GM21737 (cell line): ENCODE measurements at regions not wholly inside any gene's neighbourhood (a gene's known extent, or its start where the extent isn't known, plus 50 kb on each side); places are given as distances from the start of the nearest gene placed in this dataset.

Experiments
- ATAC-seq: cut with Tn5 transposase; IDR thresholded peaks from one replicate; pipeline ENCODE4 v1.9.1; 2021; ENCODE audit warnings: mild to moderate bottlenecking, moderate library complexity; ENCODE audit not compliant: unreplicated experiment

GRCh38 chr10:124346831-124347230 is 71.9 kb downstream of the OAT start:
- ATAC-seq = no peak

GRCh38 chr10:124345521-124345920 is 73.2 kb downstream of the OAT start:
- ATAC-seq = no peak

- ATAC-seq = no peak
Observed at GRCh38 chr10:124344931-124345330, 73.8 kb downstream of the OAT start.

GRCh38 chr10:124344266-124344590 is 74.5 kb downstream of the OAT start:
- ATAC-seq = no peak

GRCh38 chr10:124343351-124344265 is 75.1 kb downstream of the OAT start:
- no peak for ATAC-seq

GRCh38 chr10:124342821-124343170 is 75.9 kb downstream of the OAT start:
- no peak for ATAC-seq

GRCh38 chr10:124342136-124342820 is 76.4 kb downstream of the OAT start:
- no peak for ATAC-seq

- no peak for ATAC-seq
Observed at GRCh38 chr10:124341768-124342135, 77.0 kb downstream of the OAT start.

GRCh38 chr10:124340033-124340760 is 78.5 kb downstream of the OAT start:
- no peak for ATAC-seq

GRCh38 chr10:124339119-124340032 is 79.3 kb downstream of the OAT start:
- no peak for ATAC-seq

GRCh38 chr10:124338276-124338925 is 80.3 kb downstream of the OAT start:
- ATAC-seq = no peak

- ATAC-seq = no peak
Observed at GRCh38 chr10:124336186-124336585, 82.5 kb downstream of the OAT start.

- ATAC-seq = no peak
Observed at GRCh38 chr10:124333931-124334330, 84.8 kb downstream of the OAT start.

GRCh38 chr10:124332426-124332825 is 86.3 kb downstream of the OAT start:
- no peak for ATAC-seq

GRCh38 chr10:124329941-124330340 is 88.8 kb downstream of the OAT start:
- no peak for ATAC-seq

GRCh38 chr10:124329362-124329761 is 89.4 kb downstream of the OAT start:
- ATAC-seq = no peak

GRCh38 chr10:124328477-124329220 is 90.1 kb downstream of the OAT start:
- no peak for ATAC-seq

GRCh38 chr10:124325998-124326636 is 92.6 kb downstream of the OAT start:
- ATAC-seq = no peak

GRCh38 chr10:124325633-124325914 is 93.1 kb downstream of the OAT start:
- no peak for ATAC-seq
